H9 (cell line): ENCODE measurements at regions not wholly inside any gene's neighbourhood (a gene's known extent, or its start where the extent isn't known, plus 50 kb on each side); places are given as distances from the start of the nearest gene placed in this dataset.

Source experiments
- DNase-seq: peaks from one replicate; pipeline ENCODE4 v3.0.0-alpha.2; 2017
- H2AFZ ChIP-seq: one replicate; pipeline ENCODE4 v1.6.1; 2013; ENCODE audit warnings: mild to moderate bottlenecking, low read length, control low read depth, moderate library complexity
- H2AK5ac ChIP-seq: 2 replicates; pipeline ENCODE4 v1.6.1; 2013; ENCODE audit warnings: low read length, control low read depth, mixed read lengths; ENCODE audit not compliant: insufficient read length
- H2BK120ac ChIP-seq: one replicate; pipeline ENCODE4 v1.6.1; 2013; ENCODE audit warnings: low read depth, mild to moderate bottlenecking, low read length, control low read depth, inconsistent platforms; ENCODE audit not compliant: poor library complexity, severe bottlenecking
- H2BK12ac ChIP-seq: 2 replicates; pipeline ENCODE4 v1.6.1; 2013; ENCODE audit warnings: low read length, control low read depth, mixed read lengths, low read depth; ENCODE audit not compliant: insufficient read length
- H2BK15ac ChIP-seq: 2 replicates; pipeline ENCODE4 v1.6.1; 2013; ENCODE audit warnings: low read depth, low read length, control low read depth
- H2BK20ac ChIP-seq: one replicate; pipeline ENCODE4 v1.6.1; 2013; ENCODE audit warnings: low read depth, mild to moderate bottlenecking, low read length, control low read depth, inconsistent platforms; ENCODE audit not compliant: poor library complexity, severe bottlenecking
- H2BK5ac ChIP-seq: 2 replicates; pipeline ENCODE4 v1.6.1; 2013; ENCODE audit warnings: low read length, control low read depth, mixed read lengths; ENCODE audit not compliant: insufficient read length
- H3K14ac ChIP-seq: 2 replicates; pipeline ENCODE4 v1.6.1; 2013; ENCODE audit warnings: low read length, control low read depth; ENCODE audit not compliant: insufficient read depth
- H3K18ac ChIP-seq: 2 replicates; pipeline ENCODE4 v1.6.1; 2013; ENCODE audit warnings: low read depth, mild to moderate bottlenecking, mixed read lengths, low read length, control low read depth; ENCODE audit not compliant: insufficient read length
- H3K23ac ChIP-seq: 2 replicates; pipeline ENCODE4 v1.6.1; 2013; ENCODE audit warnings: low read length, control low read depth, mixed read lengths, low read depth; ENCODE audit not compliant: insufficient read length
- H3K23me2 ChIP-seq: 2 replicates; pipeline ENCODE4 v1.6.1; 2013; ENCODE audit warnings: low read depth, mild to moderate bottlenecking, mixed read lengths, low read length, control low read depth; ENCODE audit not compliant: insufficient read length, poor library complexity, severe bottlenecking
- H3K27ac ChIP-seq: 2 replicates; pipeline ENCODE4 v1.5.1; 2013; ENCODE audit warnings: low read length, control low read depth, mixed read lengths, low read depth; ENCODE audit not compliant: insufficient read length
- H3K27me3 ChIP-seq: 2 replicates; pipeline ENCODE4 v1.6.1; 2013; ENCODE audit warnings: low read length, control low read depth, inconsistent platforms; ENCODE audit not compliant: insufficient read depth
- H3K4ac ChIP-seq: 2 replicates; pipeline ENCODE4 v1.6.1; 2013; ENCODE audit warnings: low read depth, mild to moderate bottlenecking, control low read depth, inconsistent platforms, low read length, moderate library complexity
- H3K4me1 ChIP-seq: 2 replicates; pipeline ENCODE4 v1.6.1; 2013; ENCODE audit warnings: low read length, control low read depth, inconsistent platforms; ENCODE audit not compliant: insufficient read depth
- H3K4me2 ChIP-seq: 2 replicates; pipeline ENCODE4 v1.6.1; 2013; ENCODE audit warnings: low read length, control low read depth, mixed read lengths; ENCODE audit not compliant: insufficient read length, insufficient read depth
- H3K56ac ChIP-seq: 2 replicates; pipeline ENCODE4 v1.6.1; 2013; ENCODE audit warnings: low read depth, mild to moderate bottlenecking, mixed read lengths, low read length, control low read depth; ENCODE audit not compliant: insufficient read length
- H3K79me1 ChIP-seq: 2 replicates; pipeline ENCODE4 v1.6.1; 2013; ENCODE audit warnings: low read depth, mild to moderate bottlenecking, moderate library complexity, low read length, control low read depth, inconsistent platforms; ENCODE audit not compliant: insufficient read depth, poor library complexity, severe bottlenecking
- H3K79me2 ChIP-seq: 2 replicates; pipeline ENCODE4 v1.6.1; 2013; ENCODE audit warnings: low read length, control low read depth, inconsistent platforms; ENCODE audit not compliant: insufficient read depth
- H3K9ac ChIP-seq: 2 replicates; pipeline ENCODE4 v1.6.1; 2013; ENCODE audit warnings: low read length, control low read depth, mixed read lengths; ENCODE audit not compliant: insufficient read length; ENCODE audit errors: extremely low read depth
- H3K9me3 ChIP-seq: one replicate; pipeline ENCODE4 v1.6.1; 2013; ENCODE audit warnings: low read depth, low read length, inconsistent platforms; ENCODE audit not compliant: control insufficient read depth
- H3T11ph ChIP-seq: one replicate; pipeline ENCODE4 v1.6.1; 2013; ENCODE audit warnings: mild to moderate bottlenecking, low read length, control low read depth, inconsistent platforms
- H4K20me1 ChIP-seq: one replicate; pipeline ENCODE4 v1.6.1; 2013; ENCODE audit not compliant: control insufficient read depth, insufficient read length, insufficient read depth
- H4K5ac ChIP-seq: 2 replicates; pipeline ENCODE4 v1.6.1; 2013; ENCODE audit warnings: low read depth, mild to moderate bottlenecking, mixed read lengths, low read length, control low read depth; ENCODE audit not compliant: insufficient read length
- H4K8ac ChIP-seq: replicated peaks from 2 replicates; pipeline ENCODE4 v1.6.1; 2013; ENCODE audit warnings: low read length, control low read depth, mixed read lengths, low read depth; ENCODE audit not compliant: insufficient read length
- H4K91ac ChIP-seq: 2 replicates; pipeline ENCODE4 v1.6.1; 2013; ENCODE audit warnings: low read depth, mild to moderate bottlenecking, moderate library complexity, mixed read lengths, low read length, control low read depth; ENCODE audit not compliant: insufficient read length
- H3K27ac Mint-ChIP-seq, 3 experiments: 2 replicates in 2 of 3; 3 replicates in 1 of 3; pipeline ENCODE4 v1.8.0; 2020 to 2021; ENCODE audit warnings: mixed read lengths in 3 of 3, mild to moderate bottlenecking in 1 of 3, moderate library complexity in 1 of 3
- H3K27me3 Mint-ChIP-seq: 2 replicates; pipeline ENCODE4 v1.8.0; 2021; ENCODE audit warnings: low read depth, mild to moderate bottlenecking, moderate library complexity, mixed read lengths
- H3K36me3 Mint-ChIP-seq, 3 experiments: 2 replicates in 2 of 3; 3 replicates in 1 of 3; pipeline ENCODE4 v1.8.0; 2020 to 2021; ENCODE audit warnings: low read depth in 3 of 3, mixed read lengths in 3 of 3; ENCODE audit not compliant: insufficient read depth in 1 of 3
- H3K4me1 Mint-ChIP-seq, 2 experiments: 2 replicates each; pipeline ENCODE4 v1.8.0; 2020; ENCODE audit warnings: mixed read lengths in 2 of 2
- H3K4me3 Mint-ChIP-seq, 2 experiments: 2 replicates in 1 of 2; 3 replicates in 1 of 2; pipeline ENCODE4 v1.8.0; 2020 to 2021; ENCODE audit warnings: mild to moderate bottlenecking in 2 of 2, mixed read lengths in 2 of 2, moderate library complexity in 1 of 2
- H3K9me3 Mint-ChIP-seq, 2 experiments: 2 replicates in 1 of 2; 3 replicates in 1 of 2; pipeline ENCODE4 v1.8.0; 2020; ENCODE audit warnings: mild to moderate bottlenecking in 2 of 2, mixed read lengths in 2 of 2, moderate library complexity in 1 of 2
- WGBS: extraction: QIAGEN DNeasy Blood & Tissue Kit; methylation state at CpG from one replicate; pipeline ENCODE4 v1.1.7; 2013; ENCODE audit warnings: missing lambda C conversion rate, low lambda C conversion rate, mixed read lengths; ENCODE audit not compliant: insufficient read length; ENCODE audit errors: extremely low coverage; 5-methylcytosine and 5-hydroxymethylcytosine counted together
- TF ChIP-seq, protein P1 (sequence below): fragments of 200-600 bp; sonication (generic); conservative IDR thresholded peaks from 3 replicates; pipeline ENCODE4 v1.8.0; 2021; ENCODE audit warnings: antibody characterized with exemption, mild to moderate bottlenecking

GRCh38 chr15:93719921-93720351 is 511.4 kb upstream of the MCTP2 start:
- H3K9me3 Mint-ChIP-seq = no peaks in the 10 kb centered on the region; a peak in 1 of 5 replicates
- no peak overlapping the region for H3K27ac Mint-ChIP-seq
- no peak overlapping the region for H4K8ac ChIP-seq
- H3K36me3 Mint-ChIP-seq = no peaks in the 10 kb centered on the region
- H3K79me2 ChIP-seq = no peaks in the 10 kb centered on the region
- H4K91ac ChIP-seq = no peak overlapping the region
- no peak overlapping the region for H3K4me3 Mint-ChIP-seq
- H2BK5ac ChIP-seq = no peak overlapping the region
- H3K27me3 ChIP-seq = no peaks in the 10 kb centered on the region
- no peak overlapping the region for H2AK5ac ChIP-seq
- H3K9ac ChIP-seq = no peak overlapping the region
- no peak overlapping the region for H3K23ac ChIP-seq
- H2BK15ac ChIP-seq = no peak overlapping the region
- H3K27ac ChIP-seq = no peak overlapping the region
- H4K20me1 ChIP-seq = no peaks in the 10 kb centered on the region
- H3K9me3 ChIP-seq = no peaks in the 10 kb centered on the region
- no peak overlapping the region for H3K14ac ChIP-seq
- H3K23me2 ChIP-seq = no peaks in the 10 kb centered on the region
- TF ChIP-seq, protein P1, sequence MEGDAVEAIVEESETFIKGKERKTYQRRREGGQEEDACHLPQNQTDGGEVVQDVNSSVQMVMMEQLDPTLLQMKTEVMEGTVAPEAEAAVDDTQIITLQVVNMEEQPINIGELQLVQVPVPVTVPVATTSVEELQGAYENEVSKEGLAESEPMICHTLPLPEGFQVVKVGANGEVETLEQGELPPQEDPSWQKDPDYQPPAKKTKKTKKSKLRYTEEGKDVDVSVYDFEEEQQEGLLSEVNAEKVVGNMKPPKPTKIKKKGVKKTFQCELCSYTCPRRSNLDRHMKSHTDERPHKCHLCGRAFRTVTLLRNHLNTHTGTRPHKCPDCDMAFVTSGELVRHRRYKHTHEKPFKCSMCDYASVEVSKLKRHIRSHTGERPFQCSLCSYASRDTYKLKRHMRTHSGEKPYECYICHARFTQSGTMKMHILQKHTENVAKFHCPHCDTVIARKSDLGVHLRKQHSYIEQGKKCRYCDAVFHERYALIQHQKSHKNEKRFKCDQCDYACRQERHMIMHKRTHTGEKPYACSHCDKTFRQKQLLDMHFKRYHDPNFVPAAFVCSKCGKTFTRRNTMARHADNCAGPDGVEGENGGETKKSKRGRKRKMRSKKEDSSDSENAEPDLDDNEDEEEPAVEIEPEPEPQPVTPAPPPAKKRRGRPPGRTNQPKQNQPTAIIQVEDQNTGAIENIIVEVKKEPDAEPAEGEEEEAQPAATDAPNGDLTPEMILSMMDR = no peak
- no peak overlapping the region for H3K56ac ChIP-seq
- H2AFZ ChIP-seq = no peak overlapping the region
- H3K18ac ChIP-seq = no peak overlapping the region
- no peak overlapping the region for H2BK120ac ChIP-seq
- WGBS = no CpG with 5 or more reads among the region's 2 CpGs
- no peak for DNase-seq
- no peak overlapping the region for H3K4ac ChIP-seq
- no peak overlapping the region for H3T11ph ChIP-seq
- H3K4me1 Mint-ChIP-seq = peaks cover 3 to 4% of the 10 kb centered on the region in 2 experiments; a peak in 2 of 4 replicates
- H4K5ac ChIP-seq = no peak overlapping the region
- H3K4me1 ChIP-seq = no peaks in the 10 kb centered on the region
- no peak overlapping the region for H2BK20ac ChIP-seq
- no peak overlapping the region for H2BK12ac ChIP-seq
- peaks cover 3% of the 10 kb centered on the region; the same call in 1 of the 2 replicates for H3K27me3 Mint-ChIP-seq
- H3K4me2 ChIP-seq = no peak overlapping the region
- no peaks in the 10 kb centered on the region for H3K79me1 ChIP-seq
